ENCODE measurements at regions not wholly inside any gene's neighbourhood (a gene's known extent, or its start where the extent isn't known, plus 50 kb on each side); places are given as distances from the start of the nearest gene placed in this dataset.

DNA sequence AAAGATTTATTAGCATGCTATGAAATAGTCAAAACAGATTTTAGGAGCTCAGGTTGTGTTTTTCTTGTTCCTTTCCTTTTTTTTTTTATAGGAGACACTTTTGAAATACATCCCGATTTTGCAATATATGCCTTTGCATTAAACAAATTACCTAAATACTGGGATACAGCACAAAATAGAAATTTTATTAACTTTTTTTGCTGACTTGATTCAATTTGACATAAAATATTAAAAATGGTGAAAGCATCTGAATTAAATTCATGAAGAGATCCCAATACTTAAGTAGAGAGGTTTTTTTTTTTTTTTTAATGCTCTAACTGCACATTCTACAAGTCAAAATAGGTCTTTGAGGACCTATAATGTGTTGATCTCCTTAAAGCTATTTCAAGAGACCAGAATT, 939.5 kb upstream of the CHAC2 start:
- H3K4me3 ChIP-seq: no peak overlapping the region
- H3K27ac ChIP-seq: no peak overlapping the region
- TF ChIP-seq, protein P1, sequence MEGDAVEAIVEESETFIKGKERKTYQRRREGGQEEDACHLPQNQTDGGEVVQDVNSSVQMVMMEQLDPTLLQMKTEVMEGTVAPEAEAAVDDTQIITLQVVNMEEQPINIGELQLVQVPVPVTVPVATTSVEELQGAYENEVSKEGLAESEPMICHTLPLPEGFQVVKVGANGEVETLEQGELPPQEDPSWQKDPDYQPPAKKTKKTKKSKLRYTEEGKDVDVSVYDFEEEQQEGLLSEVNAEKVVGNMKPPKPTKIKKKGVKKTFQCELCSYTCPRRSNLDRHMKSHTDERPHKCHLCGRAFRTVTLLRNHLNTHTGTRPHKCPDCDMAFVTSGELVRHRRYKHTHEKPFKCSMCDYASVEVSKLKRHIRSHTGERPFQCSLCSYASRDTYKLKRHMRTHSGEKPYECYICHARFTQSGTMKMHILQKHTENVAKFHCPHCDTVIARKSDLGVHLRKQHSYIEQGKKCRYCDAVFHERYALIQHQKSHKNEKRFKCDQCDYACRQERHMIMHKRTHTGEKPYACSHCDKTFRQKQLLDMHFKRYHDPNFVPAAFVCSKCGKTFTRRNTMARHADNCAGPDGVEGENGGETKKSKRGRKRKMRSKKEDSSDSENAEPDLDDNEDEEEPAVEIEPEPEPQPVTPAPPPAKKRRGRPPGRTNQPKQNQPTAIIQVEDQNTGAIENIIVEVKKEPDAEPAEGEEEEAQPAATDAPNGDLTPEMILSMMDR (IDR thresholded peaks at IDR 0.05): no peak
- H3K36me3 ChIP-seq: no peaks in the 10 kb centered on the region
- intact Hi-C loops (cut with DNase I; ENCODE audit: low total_unique reads): no loop called here
- H3K9me3 ChIP-seq: no peaks in the 10 kb centered on the region
- no peak for DNase-seq
- H3K4me1 ChIP-seq: no peaks in the 10 kb centered on the region
- no peaks in the 10 kb centered on the region for H3K27me3 ChIP-seq

- H3K4me3 ChIP-seq: no peak overlapping the region
- TF ChIP-seq, protein P1 (IDR thresholded peaks at IDR 0.05): no peak
- no peak for DNase-seq
- H3K36me3 ChIP-seq: no peaks in the 10 kb centered on the region
- intact Hi-C loops (cut with DNase I; ENCODE audit: low total_unique reads): no loop called here
- H3K4me1 ChIP-seq: no peaks in the 10 kb centered on the region
- H3K27me3 ChIP-seq: no peaks in the 10 kb centered on the region
- no peak overlapping the region for H3K27ac ChIP-seq
- H3K9me3 ChIP-seq: no peaks in the 10 kb centered on the region
Observed at GRCh38 chr2:52821631-52822030, 946.0 kb upstream of the CHAC2 start.

GRCh38 chr2:52818958-52819357, 948.6 kb upstream of the CHAC2 start:
- no peak for DNase-seq
- intact Hi-C loops (cut with DNase I; ENCODE audit: low total_unique reads): no loop called here
- Histone ChIP-seq H3K4me1 (no peaks in the 10 kb centered on the region), H3K9me3 (no peaks in the 10 kb centered on the region), H3K4me3 (no peak overlapping the region), H3K36me3 (no peaks in the 10 kb centered on the region), H3K27me3 (no peaks in the 10 kb centered on the region), H3K27ac (no peak overlapping the region)
- TF ChIP-seq, protein P1 (IDR thresholded peaks at IDR 0.05): no peak

DNA sequence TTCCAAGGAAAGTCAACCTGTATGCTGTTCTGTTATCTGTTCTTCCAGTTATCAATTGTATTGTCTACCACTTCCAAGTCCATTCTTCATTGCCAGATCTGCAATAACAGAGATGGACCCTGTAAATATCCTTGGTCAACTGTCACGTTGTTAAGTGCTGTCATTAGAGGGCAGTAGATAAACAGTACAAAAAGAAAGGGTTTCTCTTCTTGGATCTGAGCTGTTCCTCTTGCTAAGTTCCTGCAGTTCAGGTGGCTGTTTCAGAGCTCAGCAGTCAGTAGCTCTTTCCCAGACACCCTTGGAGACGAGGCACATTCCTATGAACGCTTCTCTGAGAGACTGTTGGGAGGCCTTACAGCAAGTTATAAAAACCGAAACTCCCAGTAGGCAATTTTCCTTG, 957.1 kb upstream of the CHAC2 start:
- Histone ChIP-seq H3K4me1 (no peaks in the 10 kb centered on the region), H3K9me3 (no peaks in the 10 kb centered on the region), H3K36me3 (no peaks in the 10 kb centered on the region), H3K27ac (no peak overlapping the region), H3K27me3 (no peaks in the 10 kb centered on the region), H3K4me3 (no peak overlapping the region)
- intact Hi-C loops (cut with DNase I; ENCODE audit: low total_unique reads): no loop called here
- no peak for DNase-seq
- TF ChIP-seq, protein P1 (IDR thresholded peaks at IDR 0.05): no peak

GRCh38 chr2:52805901-52806410, 961.6 kb upstream of the CHAC2 start:
- intact Hi-C loops (cut with DNase I; ENCODE audit: low total_unique reads): no loop called here
- H3K27ac ChIP-seq: no peak overlapping the region
- no peak for DNase-seq
- no peaks in the 10 kb centered on the region for H3K9me3 ChIP-seq
- TF ChIP-seq, protein P1 (IDR thresholded peaks at IDR 0.05): no peak
- no peak overlapping the region for H3K4me3 ChIP-seq
- no peaks in the 10 kb centered on the region for H3K27me3 ChIP-seq
- H3K4me1 ChIP-seq: no peaks in the 10 kb centered on the region
- no peaks in the 10 kb centered on the region for H3K36me3 ChIP-seq

- no peak for DNase-seq
- TF ChIP-seq, protein P1 (IDR thresholded peaks at IDR 0.05): no peak
- no peak overlapping the region for H3K27ac ChIP-seq
- H3K36me3 ChIP-seq: no peaks in the 10 kb centered on the region
- peaks cover 0 to 4% (median 0%) of the 10 kb centered on the region in 3 donors for H3K9me3 ChIP-seq
- H3K27me3 ChIP-seq: no peaks in the 10 kb centered on the region
- intact Hi-C loops (cut with DNase I; ENCODE audit: low total_unique reads): no loop called here
- no peaks in the 10 kb centered on the region for H3K4me1 ChIP-seq
- H3K4me3 ChIP-seq: no peak overlapping the region
Observed at GRCh38 chr2:52794581-52794980, 973.0 kb upstream of the CHAC2 start.
